ENCODE measurements at regions not wholly inside any gene's neighbourhood (a gene's known extent, or its start where the extent isn't known, plus 50 kb on each side); places are given as distances from the start of the nearest gene placed in this dataset.
"Not testable (repeated sequence)": the region's sequence is repeated elsewhere in the genome, so short reads cannot be mapped to it uniquely, and the experiment has no call there.

DNA sequence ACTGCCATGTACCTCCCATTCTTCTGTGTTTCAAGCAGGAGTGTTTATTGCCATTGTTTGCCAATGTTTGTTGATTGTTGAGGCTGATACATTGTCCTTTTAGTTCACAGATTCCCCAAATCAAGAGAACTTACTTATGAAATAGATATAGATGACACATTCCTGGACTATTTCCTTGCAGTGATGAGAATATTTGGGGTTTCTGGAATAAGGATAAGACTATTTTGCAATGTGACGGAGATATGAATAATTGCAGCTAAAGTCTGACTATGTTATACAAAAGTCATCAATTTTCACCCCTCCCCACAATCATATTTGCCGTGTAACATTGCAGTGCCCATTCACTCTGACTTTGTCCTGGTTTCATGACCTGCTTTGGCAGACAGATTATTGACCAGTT, 460.8 kb downstream of the CDH10 start:
- H3K9me3 Mint-ChIP-seq, result peaks cover 7% of the 10 kb centered on the region
- no peaks in the 10 kb centered on the region for H3K4me1 Mint-ChIP-seq (ENCODE audit: low read depth)
- H3K4me3 Mint-ChIP-seq, result no peak overlapping the region
- no peak for DNase-seq
- intact Hi-C loops (cut with micrococcal nuclease), result no loop called here
- ChIA-PET POLR2A (no interaction called here), CTCF (no interaction called here)
- no peaks in the 10 kb centered on the region for H3K27me3 Mint-ChIP-seq
- no peak overlapping the region for H3K27ac Mint-ChIP-seq
- H3K36me3 Mint-ChIP-seq, result no peaks in the 10 kb centered on the region

DNA sequence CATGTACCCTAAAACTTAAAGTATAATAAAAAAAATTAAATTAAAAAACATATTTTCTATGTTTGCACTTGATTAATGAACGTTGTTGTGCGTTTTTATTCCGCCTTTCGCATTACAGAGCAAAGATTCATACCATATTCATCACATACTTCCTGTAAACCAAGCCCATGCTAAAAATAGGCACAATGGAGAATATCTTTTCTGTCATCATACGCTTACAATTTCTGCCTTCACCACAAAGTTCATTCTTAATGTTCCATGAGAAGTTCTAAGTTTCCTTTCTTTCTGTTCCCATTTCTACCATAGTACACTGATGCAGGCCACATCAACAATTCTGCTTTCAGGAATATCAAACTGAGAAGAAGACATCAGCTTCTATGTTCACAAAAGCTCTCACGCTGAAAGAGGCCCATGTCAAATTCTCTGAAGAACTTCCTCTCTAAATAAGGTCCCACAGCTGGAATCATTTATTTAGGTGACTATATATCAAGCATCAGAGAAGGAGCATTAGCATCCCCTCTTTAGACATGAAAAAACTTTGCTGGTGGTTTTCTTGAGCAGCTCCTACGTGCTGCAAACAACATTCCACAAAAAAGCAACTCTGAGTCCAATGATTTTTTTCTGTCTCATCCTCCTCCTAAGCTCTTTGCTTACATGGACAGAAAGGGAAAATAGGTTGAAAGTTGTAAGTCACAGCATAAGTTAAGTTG, 456.4 kb downstream of the CDH10 start:
- Mint-ChIP-seq H3K27ac (no peak overlapping the region), H3K4me3 (no peak overlapping the region), H3K36me3 (no peaks in the 10 kb centered on the region), H3K4me1 (ENCODE audit: low read depth) (no peaks in the 10 kb centered on the region), H3K9me3 (peaks cover 17% of the 10 kb centered on the region), H3K27me3 (no peaks in the 10 kb centered on the region)
- ChIA-PET POLR2A (no interaction called here), CTCF (no interaction called here)
- DNase-seq, result no peak
- intact Hi-C loops (cut with micrococcal nuclease), result no loop called here

DNA sequence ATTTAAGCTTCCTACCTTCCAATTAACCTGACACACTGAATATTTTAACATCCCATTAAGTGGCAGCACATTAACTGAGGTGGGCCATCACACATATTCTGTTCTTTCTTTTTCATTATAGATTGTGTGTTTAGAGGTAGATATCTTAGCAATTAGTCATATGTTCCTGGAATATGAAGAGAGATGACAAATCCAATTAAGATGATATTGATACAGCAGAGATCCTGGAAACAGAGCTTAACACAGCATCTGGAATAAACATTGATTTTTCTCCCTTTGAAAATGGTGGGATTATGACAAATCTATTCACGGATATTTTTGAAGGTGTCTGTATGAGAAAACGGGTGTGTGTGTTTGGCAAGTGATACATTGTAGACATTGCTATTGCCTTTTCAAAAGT, 448.0 kb downstream of the CDH10 start:
- CTCF ChIA-PET, result no interaction called here
- POLR2A ChIA-PET, result no interaction called here
- H3K27me3 Mint-ChIP-seq, result no peaks in the 10 kb centered on the region
- H3K9me3 Mint-ChIP-seq, result peaks cover 19% of the 10 kb centered on the region
- H3K27ac Mint-ChIP-seq, result no peak overlapping the region
- no peaks in the 10 kb centered on the region for H3K36me3 Mint-ChIP-seq
- DNase-seq, result no peak
- H3K4me3 Mint-ChIP-seq, result no peak overlapping the region
- intact Hi-C loops (cut with micrococcal nuclease), result no loop called here
- no peaks in the 10 kb centered on the region for H3K4me1 Mint-ChIP-seq (ENCODE audit: low read depth)

GRCh38 chr5:24208686-24209106, 436.1 kb downstream of the CDH10 start:
- POLR2A ChIA-PET, result no interaction called here

GRCh38 chr5:24215114-24215513, 429.7 kb downstream of the CDH10 start:
- Mint-ChIP-seq H3K9me3 (peaks cover 21% of the 10 kb centered on the region), H3K27me3 (no peaks in the 10 kb centered on the region), H3K36me3 (no peaks in the 10 kb centered on the region), H3K4me1 (ENCODE audit: low read depth) (no peaks in the 10 kb centered on the region), H3K27ac (no peak overlapping the region), H3K4me3 (no peak overlapping the region)
- no peak for DNase-seq
- ChIA-PET POLR2A (no interaction called here), CTCF (no interaction called here)
- intact Hi-C loops (cut with micrococcal nuclease), result no loop called here

More at GRCh38 chr5:24208686-24209106, 436.1 kb downstream of the CDH10 start:
- H3K27me3 Mint-ChIP-seq, result no peaks in the 10 kb centered on the region
- H3K4me3 Mint-ChIP-seq, result no peak overlapping the region
- no peaks in the 10 kb centered on the region for H3K4me1 Mint-ChIP-seq (ENCODE audit: low read depth)
- H3K27ac Mint-ChIP-seq, result no peak overlapping the region
- H3K9me3 Mint-ChIP-seq, result peaks cover 22% of the 10 kb centered on the region
- intact Hi-C loops (cut with micrococcal nuclease), result no loop called here
- DNase-seq, result no peak
- CTCF ChIA-PET, result no interaction called here
- no peaks in the 10 kb centered on the region for H3K36me3 Mint-ChIP-seq

DNA sequence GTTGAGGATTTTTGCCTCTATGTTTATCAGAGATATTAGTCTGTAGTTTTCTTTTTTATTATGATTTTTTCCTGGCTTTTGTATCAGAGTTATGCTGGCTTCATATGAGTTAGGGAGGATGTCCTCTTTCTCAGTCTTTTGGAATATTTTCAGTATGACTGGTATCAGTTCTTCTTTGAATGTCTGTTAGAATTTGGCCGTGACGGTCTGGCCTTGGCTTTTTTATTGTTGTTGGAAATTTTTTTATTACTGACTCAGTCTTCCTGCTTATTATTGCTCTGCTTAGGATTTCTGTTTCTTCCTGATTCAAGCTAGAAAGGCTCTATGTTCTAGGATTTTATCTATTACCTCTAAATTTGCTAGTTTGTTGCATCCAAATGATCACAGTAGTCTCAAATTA, 421.9 kb downstream of the CDH10 start:
- intact Hi-C loops (cut with micrococcal nuclease), result no loop called here
- Mint-ChIP-seq H3K27ac (no peak overlapping the region), H3K4me3 (no peak overlapping the region), H3K36me3 (no peaks in the 10 kb centered on the region), H3K9me3 (peaks cover 44% of the 10 kb centered on the region), H3K27me3 (no peaks in the 10 kb centered on the region), H3K4me1 (ENCODE audit: low read depth) (no peaks in the 10 kb centered on the region)
- CTCF ChIA-PET, result no interaction called here
- POLR2A ChIA-PET, result no interaction called here
- no peak for DNase-seq

DNA sequence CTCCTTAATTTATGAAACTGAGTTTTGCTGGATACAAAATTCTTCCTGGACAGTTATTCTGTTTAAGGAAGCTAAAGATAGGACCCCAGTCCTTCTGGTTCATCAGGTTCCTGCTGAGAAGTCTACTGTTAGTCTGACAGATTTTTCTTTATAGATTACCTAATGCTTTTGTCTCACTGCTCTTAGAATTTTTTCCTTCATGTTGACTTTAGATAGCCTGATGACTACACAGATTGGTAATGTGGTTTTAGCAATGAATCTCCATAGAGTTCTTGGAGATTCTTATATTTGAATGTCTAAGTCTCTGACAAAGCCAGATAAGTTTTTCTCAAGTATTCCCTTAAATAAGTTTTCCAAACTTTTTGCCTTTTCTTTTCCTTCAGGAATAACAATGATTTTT, 419.7 kb downstream of the CDH10 start:
- ChIA-PET POLR2A (no interaction called here), CTCF (no interaction called here)
- Mint-ChIP-seq H3K9me3 (peaks cover 42% of the 10 kb centered on the region), H3K27ac (no peak overlapping the region), H3K4me1 (ENCODE audit: low read depth) (no peaks in the 10 kb centered on the region), H3K27me3 (no peaks in the 10 kb centered on the region), H3K36me3 (no peaks in the 10 kb centered on the region), H3K4me3 (no peak overlapping the region)
- no peak for DNase-seq
- intact Hi-C loops (cut with micrococcal nuclease), result no loop called here

GRCh38 chr5:24226479-24226878, 418.3 kb downstream of the CDH10 start:
- CTCF ChIA-PET, result no interaction called here
- POLR2A ChIA-PET, result no interaction called here
- H3K4me3 Mint-ChIP-seq, result no peak overlapping the region

GRCh38 chr5:24227881-24228280, 416.9 kb downstream of the CDH10 start:
- H3K36me3 Mint-ChIP-seq; POLR2A ChIA-PET; intact Hi-C loops (cut with micrococcal nuclease); H3K4me1 Mint-ChIP-seq (ENCODE audit: low read depth); H3K4me3 Mint-ChIP-seq; H3K27me3 Mint-ChIP-seq; CTCF ChIA-PET; DNase-seq; H3K27ac Mint-ChIP-seq: not testable (repeated sequence)
- peaks cover 36% of the 10 kb centered on the region for H3K9me3 Mint-ChIP-seq

More at GRCh38 chr5:24226479-24226878, 418.3 kb downstream of the CDH10 start:
- intact Hi-C loops (cut with micrococcal nuclease), result no loop called here
- no peak for DNase-seq
- Mint-ChIP-seq H3K36me3 (no peaks in the 10 kb centered on the region), H3K4me1 (ENCODE audit: low read depth) (no peaks in the 10 kb centered on the region), H3K27ac (no peak overlapping the region), H3K9me3 (peaks cover 34% of the 10 kb centered on the region), H3K27me3 (no peaks in the 10 kb centered on the region)

DNA sequence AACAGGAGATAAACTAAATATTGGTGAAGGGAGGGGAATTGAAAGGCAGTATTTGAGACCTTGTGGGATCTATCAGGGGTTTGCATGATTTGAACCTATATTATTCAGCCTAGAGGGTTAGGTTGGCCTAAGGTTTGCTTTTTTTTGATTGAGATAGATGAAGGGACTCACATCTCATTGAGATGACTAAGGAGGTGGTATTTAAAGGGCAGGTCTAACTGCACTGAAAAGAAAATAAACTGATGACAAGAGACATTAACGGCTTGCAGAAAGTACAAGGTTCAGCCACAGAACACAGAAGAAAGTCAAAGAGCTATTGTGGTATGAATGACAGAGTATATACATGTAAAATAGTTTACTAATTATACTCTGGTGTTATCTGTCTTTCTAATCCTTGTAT, 412.7 kb downstream of the CDH10 start:
- Mint-ChIP-seq H3K4me3 (no peak overlapping the region), H3K9me3 (peaks cover 23% of the 10 kb centered on the region), H3K27ac (no peak overlapping the region), H3K27me3 (no peaks in the 10 kb centered on the region), H3K4me1 (ENCODE audit: low read depth) (no peaks in the 10 kb centered on the region), H3K36me3 (no peaks in the 10 kb centered on the region)
- CTCF ChIA-PET, result no interaction called here
- intact Hi-C loops (cut with micrococcal nuclease), result no loop called here
- DNase-seq, result no peak
- POLR2A ChIA-PET, result no interaction called here

DNA sequence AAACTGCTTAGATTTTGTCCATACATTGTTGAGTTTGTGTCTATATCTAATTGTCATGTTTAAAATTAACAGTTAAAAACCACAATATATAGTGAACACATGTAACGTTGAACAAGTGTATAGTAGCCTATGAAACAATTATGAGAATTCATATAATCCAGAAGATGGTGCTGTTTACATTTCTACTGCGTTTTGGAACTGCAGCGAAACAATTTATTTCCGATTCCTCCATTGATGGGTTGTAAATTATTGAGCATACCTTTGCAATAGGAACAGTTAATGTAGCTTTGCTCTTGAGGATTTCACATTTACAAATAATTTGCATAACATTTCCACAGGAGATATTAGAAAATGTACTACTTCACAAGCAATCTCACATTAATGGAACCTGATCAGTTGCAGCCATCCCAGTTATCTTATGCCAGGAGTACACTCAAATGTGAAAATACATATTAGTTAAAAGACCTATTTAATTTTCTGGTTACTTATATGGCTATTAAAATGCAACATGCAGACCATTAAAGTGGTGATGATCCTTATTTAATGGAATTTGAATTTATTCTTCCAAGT, 411.8 kb downstream of the CDH10 start:
- no peak overlapping the region for H3K4me3 Mint-ChIP-seq
- CTCF ChIA-PET, result no interaction called here
- H3K27ac Mint-ChIP-seq, result no peak overlapping the region
- no peaks in the 10 kb centered on the region for H3K36me3 Mint-ChIP-seq
- peaks cover 20% of the 10 kb centered on the region for H3K9me3 Mint-ChIP-seq
- POLR2A ChIA-PET, result no interaction called here
- DNase-seq, result no peak
- H3K4me1 Mint-ChIP-seq (ENCODE audit: low read depth), result no peaks in the 10 kb centered on the region
- H3K27me3 Mint-ChIP-seq, result no peaks in the 10 kb centered on the region
- intact Hi-C loops (cut with micrococcal nuclease), result no loop called here

DNA sequence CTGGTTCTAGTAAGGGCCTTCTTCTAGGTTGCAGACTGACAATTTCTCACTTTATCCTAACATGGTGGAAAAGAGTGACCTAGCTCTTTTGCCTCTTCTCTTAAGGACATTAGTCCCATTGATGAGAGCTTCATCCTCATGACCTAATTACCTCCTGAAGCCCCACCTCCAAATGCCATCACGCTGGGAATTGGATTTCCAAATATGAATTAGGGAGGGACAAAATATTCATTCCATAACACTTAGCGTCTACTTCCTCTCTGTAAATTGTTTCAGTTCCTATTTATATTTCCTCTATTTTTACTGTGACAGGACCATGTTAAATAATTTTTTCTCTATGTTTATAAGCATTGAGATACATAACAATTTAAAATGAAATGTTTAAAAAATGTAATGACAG, 408.8 kb downstream of the CDH10 start:
- Mint-ChIP-seq H3K4me3 (no peak overlapping the region), H3K27ac (no peak overlapping the region), H3K36me3 (no peaks in the 10 kb centered on the region), H3K4me1 (ENCODE audit: low read depth) (no peaks in the 10 kb centered on the region), H3K27me3 (no peaks in the 10 kb centered on the region), H3K9me3 (peaks cover 18% of the 10 kb centered on the region)
- CTCF ChIA-PET, result no interaction called here
- DNase-seq, result no peak
- POLR2A ChIA-PET, result no interaction called here
- intact Hi-C loops (cut with micrococcal nuclease), result no loop called here

DNA sequence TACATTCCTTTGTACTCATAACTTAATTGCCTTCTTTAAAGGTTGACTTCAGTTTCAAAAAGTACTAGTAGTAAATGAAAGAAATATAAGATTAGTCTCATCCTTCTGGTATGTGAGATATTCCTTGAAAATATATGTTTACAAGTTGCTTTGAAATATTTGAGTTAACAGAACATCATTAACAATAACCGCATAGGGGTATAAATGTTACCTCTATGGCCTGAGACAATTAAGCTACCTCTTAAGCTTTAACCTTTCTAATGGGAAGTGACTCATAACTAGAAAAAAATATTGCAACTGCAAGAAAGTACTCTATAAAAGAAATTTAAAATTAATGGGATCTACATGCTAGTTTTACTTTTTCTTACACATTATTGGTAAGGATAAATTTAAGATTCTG, 399.0 kb downstream of the CDH10 start:
- intact Hi-C loops (cut with micrococcal nuclease), result no loop called here
- no peak overlapping the region for H3K27ac Mint-ChIP-seq
- DNase-seq, result no peak
- no peaks in the 10 kb centered on the region for H3K36me3 Mint-ChIP-seq
- POLR2A ChIA-PET, result no interaction called here
- CTCF ChIA-PET, result no interaction called here
- H3K4me3 Mint-ChIP-seq, result no peak overlapping the region
- H3K9me3 Mint-ChIP-seq, result peaks cover 23% of the 10 kb centered on the region
- no peaks in the 10 kb centered on the region for H3K4me1 Mint-ChIP-seq (ENCODE audit: low read depth)
- no peaks in the 10 kb centered on the region for H3K27me3 Mint-ChIP-seq

Measured in activated CD4-positive, alpha-beta memory T cell treated with anti-CD3 and anti-CD28 coated beads for 36 hours (primary cell).